ENCODE measurements at regions not wholly inside any gene's neighbourhood (a gene's known extent, or its start where the extent isn't known, plus 50 kb on each side); places are given as distances from the start of the nearest gene placed in this dataset.

GRCh38 chr12:4084573-4084972 is 189.0 kb upstream of the CCND2 start (continued):
- no peak for TF ChIP-seq ZNF462 (CRISPR knock-in tag; IDR thresholded peaks at IDR 0.05)

DNA sequence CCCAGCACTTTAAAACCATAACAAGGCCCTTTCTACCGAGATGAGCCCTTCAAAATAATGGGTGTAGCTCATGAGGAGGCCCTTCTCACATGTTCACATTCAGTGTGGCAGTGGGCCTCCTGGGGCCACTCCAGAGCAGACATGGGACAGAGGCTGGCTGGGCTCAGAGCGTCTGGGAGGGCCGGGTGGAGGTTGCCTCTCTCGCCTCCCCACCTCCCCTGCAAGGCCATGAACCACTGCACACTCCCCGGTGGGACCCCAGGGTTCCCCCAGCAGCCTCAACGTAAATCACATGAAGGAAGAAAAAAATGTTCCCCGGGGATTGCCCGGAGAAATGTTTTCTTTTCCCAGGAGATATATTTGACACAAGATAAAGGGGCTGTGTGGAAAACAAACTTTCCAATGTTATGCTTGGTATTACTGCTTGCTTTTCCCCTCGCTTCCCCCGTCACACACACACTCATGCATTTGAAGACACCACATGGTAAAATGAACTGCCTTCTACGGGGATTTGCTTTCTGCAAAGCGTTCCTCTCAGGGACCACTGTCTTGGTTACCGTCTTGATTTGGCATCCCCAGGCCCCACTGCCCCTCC is 190.7 kb upstream of the CCND2 start:
- Mint-ChIP-seq H3K27ac (no peak overlapping the region), H3K36me3 (ENCODE audit: low read depth) (peaks cover 3% of the 10 kb centered on the region; the same call in 1 of the 3 replicates), H3K4me3 (no peak overlapping the region), H3K27me3 (ENCODE audit: insufficient read depth, low read depth, poor library complexity) (no peaks in the 10 kb centered on the region), H3K9me3 (peaks cover 2% of the 10 kb centered on the region; the same call in 2 of the 3 replicates), H3K4me1 (no peaks in the 10 kb centered on the region)
- Histone ChIP-seq H3K4me3 (no peak overlapping the region), H3F3A (replicated peaks; ENCODE audit: low read depth) (no peaks in the 10 kb centered on the region), H3K4me1 (ENCODE audit: insufficient read depth) (no peaks in the 10 kb centered on the region), H2AFZ (no peak overlapping the region), H3K9me2 (ENCODE audit: insufficient read depth) (no peaks in the 10 kb centered on the region), H3K4me2 (no peak overlapping the region), H3K27me3 (ENCODE audit: insufficient read depth) (no peaks in the 10 kb centered on the region), H3K27ac (ENCODE audit: low read depth) (no peak overlapping the region), H3K36me3 (ENCODE audit: insufficient read depth) (no peaks in the 10 kb centered on the region), H3K79me2 (replicated peaks; ENCODE audit: insufficient read depth) (no peaks in the 10 kb centered on the region), H4K20me1 (replicated peaks; ENCODE audit: insufficient read depth) (no peaks in the 10 kb centered on the region)
- DNase-seq (ENCODE audit: low spot score) (no peak), ATAC-seq (no peak)
- TF ChIP-seq ZNF114 (CRISPR knock-in tag; IDR thresholded peaks at IDR 0.05) (no peak), JUNB (IDR thresholded peaks at IDR 0.05; ENCODE audit: unreplicated experiment) (no peak), CTCF (conservative IDR thresholded peaks at IDR 0.05; ENCODE audit: low read depth in 2 of 2) (no peak), POLR2AphosphoS5 (IDR thresholded peaks at IDR 0.05; ENCODE audit: low read depth) (no peak), ZNF331 (CRISPR knock-in tag; IDR thresholded peaks at IDR 0.05; ENCODE audit: low read depth) (no peak), EZH2 (IDR thresholded peaks at IDR 0.05; ENCODE audit: low read depth, unreplicated experiment) (no peak), EZH2phosphoT487 (IDR thresholded peaks at IDR 0.05; ENCODE audit: unreplicated experiment) (no peak), ZNF462 (CRISPR knock-in tag; IDR thresholded peaks at IDR 0.05) (no peak)

Measured in GM23338 (cell line).